ENCODE measurements at regions not wholly inside any gene's neighbourhood (a gene's known extent, or its start where the extent isn't known, plus 50 kb on each side); places are given as distances from the start of the nearest gene placed in this dataset.

- no peak for TF ChIP-seq CTCF (conservative IDR thresholded peaks at IDR 0.05 in 1 of 2, IDR thresholded peaks at IDR 0.05 in 1 of 2; ENCODE audit: extremely low read depth in 1 of 2, insufficient read depth in 1 of 2, low read depth in 1 of 2, low read length in 2 of 2)
- no peak for TF ChIP-seq EZH2 (IDR thresholded peaks at IDR 0.05; ENCODE audit: borderline replicate concordance, low read length)
Observed at GRCh38 chr1:58003059-58003458, 543.5 kb downstream of the OMA1 start.

Measured in mammary epithelial cell (primary cell).